ENCODE measurements at regions not wholly inside any gene's neighbourhood (a gene's known extent, or its start where the extent isn't known, plus 50 kb on each side); places are given as distances from the start of the nearest gene placed in this dataset.

- no peaks in the 10 kb centered on the region for H3K36me3 ChIP-seq (ENCODE audit: insufficient read depth, low read length)
- ChIA-PET CTCF (no interaction called here), POLR2A (no interaction called here)
- no peaks in the 10 kb centered on the region for H3K27me3 ChIP-seq (ENCODE audit: control insufficient read depth in 1 of 2, insufficient read depth in 2 of 2, low read length in 2 of 2)
- H3K27ac Mint-ChIP-seq = no peak overlapping the region
- TF ChIP-seq CTCF (IDR thresholded peaks at IDR 0.05) = no peak
- no peaks in the 10 kb centered on the region for H3K4me1 ChIP-seq (ENCODE audit: insufficient read depth, low read length)
- intact Hi-C loops (cut with DNase I, micrococcal nuclease) = no loop called here
- H3K27me3 Mint-ChIP-seq = no peaks in the 10 kb centered on the region
- no peaks in the 10 kb centered on the region for H3K36me3 Mint-ChIP-seq (ENCODE audit: low read depth)
- ATAC-seq (ENCODE audit: poor library complexity) (no peak), DNase-seq (no peak)
- no peak overlapping the region for H3K4me3 ChIP-seq (ENCODE audit: low read length)
- H3K9me3 ChIP-seq (ENCODE audit: control insufficient read depth in 1 of 2, insufficient read depth in 1 of 2, low read length in 2 of 2) = no peaks in the 10 kb centered on the region
- no peaks in the 10 kb centered on the region for H3K9me3 Mint-ChIP-seq
- no peak overlapping the region for H3K4me3 Mint-ChIP-seq
- no peaks in the 10 kb centered on the region for H3K4me1 Mint-ChIP-seq (ENCODE audit: low read depth)
- no peak overlapping the region for H3K27ac ChIP-seq (ENCODE audit: low read depth in 1 of 2, low read length in 2 of 2)
These were observed 392.4 kb downstream of the RFC3 start for GRCh38 chr13:34210341-34210740.

- DNase-seq (no peak), ATAC-seq (ENCODE audit: poor library complexity) (no peak)
- no peaks in the 10 kb centered on the region for H3K27me3 ChIP-seq (ENCODE audit: control insufficient read depth in 1 of 2, insufficient read depth in 2 of 2, low read length in 2 of 2)
- no peak overlapping the region for H3K4me3 ChIP-seq (ENCODE audit: low read length)
- no peaks in the 10 kb centered on the region for H3K9me3 ChIP-seq (ENCODE audit: control insufficient read depth in 1 of 2, insufficient read depth in 1 of 2, low read length in 2 of 2)
- Mint-ChIP-seq H3K4me3 (no peak overlapping the region), H3K27me3 (no peaks in the 10 kb centered on the region), H3K4me1 (ENCODE audit: low read depth) (no peaks in the 10 kb centered on the region), H3K36me3 (ENCODE audit: low read depth) (no peaks in the 10 kb centered on the region), H3K9me3 (no peaks in the 10 kb centered on the region), H3K27ac (no peak overlapping the region)
- ChIA-PET CTCF (no interaction called here), POLR2A (no interaction called here)
- no peak for TF ChIP-seq CTCF (IDR thresholded peaks at IDR 0.05)
- intact Hi-C loops (cut with DNase I, micrococcal nuclease) = no loop called here
- no peaks in the 10 kb centered on the region for H3K36me3 ChIP-seq (ENCODE audit: insufficient read depth, low read length)
- no peak overlapping the region for H3K27ac ChIP-seq (ENCODE audit: low read depth in 1 of 2, low read length in 2 of 2)
- H3K4me1 ChIP-seq (ENCODE audit: insufficient read depth, low read length) = no peaks in the 10 kb centered on the region
These were observed 396.7 kb downstream of the RFC3 start for GRCh38 chr13:34214686-34215085.

GRCh38 chr13:34216256-34216655 is 398.3 kb downstream of the RFC3 start:
- intact Hi-C loops (cut with DNase I, micrococcal nuclease) = no loop called here
- ATAC-seq (ENCODE audit: poor library complexity) = no peak
- TF ChIP-seq CTCF (IDR thresholded peaks at IDR 0.05) = no peak
- H3K9me3 ChIP-seq (ENCODE audit: control insufficient read depth in 1 of 2, insufficient read depth in 1 of 2, low read length in 2 of 2) = no peaks in the 10 kb centered on the region
- no peak for DNase-seq
- H3K27ac ChIP-seq (ENCODE audit: low read depth in 1 of 2, low read length in 2 of 2) = no peak overlapping the region
- no peak overlapping the region for H3K27ac Mint-ChIP-seq
- H3K9me3 Mint-ChIP-seq = no peaks in the 10 kb centered on the region
- no peaks in the 10 kb centered on the region for H3K36me3 ChIP-seq (ENCODE audit: insufficient read depth, low read length)
- H3K4me3 Mint-ChIP-seq = no peak overlapping the region
- ChIA-PET POLR2A (no interaction called here), CTCF (no interaction called here)
- H3K4me1 ChIP-seq (ENCODE audit: insufficient read depth, low read length) = no peaks in the 10 kb centered on the region
- no peaks in the 10 kb centered on the region for H3K27me3 Mint-ChIP-seq
- H3K4me3 ChIP-seq (ENCODE audit: low read length) = no peak overlapping the region
- H3K27me3 ChIP-seq (ENCODE audit: control insufficient read depth in 1 of 2, insufficient read depth in 2 of 2, low read length in 2 of 2) = no peaks in the 10 kb centered on the region
- no peaks in the 10 kb centered on the region for H3K4me1 Mint-ChIP-seq (ENCODE audit: low read depth)
- H3K36me3 Mint-ChIP-seq (ENCODE audit: low read depth) = no peaks in the 10 kb centered on the region
